H1 (cell line): ENCODE measurements at regions not wholly inside any gene's neighbourhood (a gene's known extent, or its start where the extent isn't known, plus 50 kb on each side); places are given as distances from the start of the nearest gene placed in this dataset.

Experiments
- CTCF ChIA-PET: fragments of 300-600 bp; sonication (Branson Sonifier 250); formaldehyde crosslinking; loops from one replicate; lab custom pipeline; 2021; ENCODE audit not compliant: partially characterized antibody; lab: Charles Lee
- POLR2A ChIA-PET: fragments of 300-600 bp; sonication (Branson Sonifier 250); formaldehyde crosslinking; loops from one replicate; lab custom pipeline; 2021; ENCODE audit warnings: inconsistent platforms; ENCODE audit not compliant: partially characterized antibody; lab: Charles Lee
- DNase-seq, 2 experiments: peaks; one replicate each; pipeline versions ENCODE4 v3.0.0 to v3.0.0-alpha.2; 2010 to 2022; ENCODE audit warnings: low spot score in 2 of 2, low read depth in 1 of 2, mixed read lengths in 1 of 2
- FAIRE-seq: peaks from 2 replicates; lab custom pipeline; 2011; peaks lifted over from hg19 to GRCh38; lab: Jason Lieb, UNC
- H2AFZ ChIP-seq: 2 replicates; pipeline ENCODE4 v1.8.1; 2012; ENCODE audit warnings: low read length, inconsistent platforms
- H2AK5ac ChIP-seq: 2 replicates; pipeline ENCODE4 v1.6.1; 2013; ENCODE audit warnings: low read depth, low read length
- H2BK120ac ChIP-seq: replicated peaks from 2 replicates; pipeline ENCODE3; 2013; ENCODE audit warnings: low read depth, low read length, inconsistent platforms
- H2BK12ac ChIP-seq: 2 replicates; pipeline ENCODE4 v1.6.1; 2013; ENCODE audit warnings: low read depth, low read length
- H2BK15ac ChIP-seq: 2 replicates; pipeline ENCODE4 v1.6.1; 2013; ENCODE audit warnings: low read length
- H2BK20ac ChIP-seq: 2 replicates; pipeline ENCODE4 v1.6.1; 2013; ENCODE audit warnings: low read length
- H2BK5ac ChIP-seq: 2 replicates; pipeline ENCODE4 v1.6.1; 2013; ENCODE audit warnings: low read depth, low read length
- H3K14ac ChIP-seq: 2 replicates; pipeline ENCODE4 v1.6.1; 2013; ENCODE audit warnings: inconsistent platforms; ENCODE audit not compliant: insufficient read length
- H3K18ac ChIP-seq: 2 replicates; pipeline ENCODE4 v1.6.1; 2013; ENCODE audit warnings: low read length; ENCODE audit errors: extremely low read depth
- H3K23ac ChIP-seq: 2 replicates; pipeline ENCODE4 v1.6.1; 2013; ENCODE audit warnings: inconsistent platforms; ENCODE audit not compliant: insufficient read length
- H3K23me2 ChIP-seq: 2 replicates; pipeline ENCODE4 v1.6.1; 2013; ENCODE audit warnings: low read depth, low read length
- H3K27ac ChIP-seq: 2 replicates; pipeline ENCODE4 v1.6.1; 2011; ENCODE audit warnings: low read depth, low read length, inconsistent platforms
- H3K27me3 ChIP-seq, 4 experiments: replicated peaks in 1 of 4; 1 replicate in 1 of 4; 2 replicates in 3 of 4; pipeline versions ENCODE4 v1.6.1 to v1.8.1; 2011 to 2013; ENCODE audit warnings: low read length in 3 of 4, mild to moderate bottlenecking in 3 of 4, inconsistent platforms in 2 of 4, mixed read lengths in 2 of 4, moderate library complexity in 1 of 4; ENCODE audit not compliant: control insufficient read depth in 3 of 4, insufficient read depth in 3 of 4; ENCODE audit errors: extremely low read depth in 1 of 4
- H3K36me3 ChIP-seq, 4 experiments: 2 replicates each; pipeline versions ENCODE4 v1.6.1 to v1.8.1; 2011 to 2013; ENCODE audit warnings: mild to moderate bottlenecking in 4 of 4, low read length in 3 of 4, moderate library complexity in 2 of 4, control low read depth in 1 of 4, inconsistent platforms in 1 of 4; ENCODE audit not compliant: insufficient read depth in 4 of 4, control insufficient read depth in 2 of 4
- H3K4ac ChIP-seq: replicated peaks from 2 replicates; pipeline ENCODE3; 2013; ENCODE audit warnings: low read length, low read depth, mixed read lengths, inconsistent platforms; ENCODE audit not compliant: insufficient read length
- H3K4me1 ChIP-seq, 4 experiments: replicated peaks in 1 of 4; 1 replicate in 1 of 4; 2 replicates in 3 of 4; pipeline versions ENCODE4 v1.6.1 to v1.8.1; 2011 to 2013; ENCODE audit warnings: low read length in 3 of 4, inconsistent platforms in 2 of 4, mixed read lengths in 1 of 4; ENCODE audit not compliant: insufficient read depth in 4 of 4, control insufficient read depth in 3 of 4
- H3K4me2 ChIP-seq, 2 experiments: 2 replicates each; pipeline versions ENCODE4 v1.6.1 to v1.8.1; 2011 to 2013; ENCODE audit warnings: low read depth in 2 of 2, low read length in 2 of 2, control low read depth in 1 of 2, inconsistent platforms in 1 of 2, mild to moderate bottlenecking in 1 of 2; ENCODE audit not compliant: insufficient read depth in 1 of 2
- H3K4me3 ChIP-seq, 4 experiments: fragments of 200-600, 300-600 bp in 1 of 4; sonication (generic), shearing (Covaris generic), sonication (Bioruptor Twin) in 1 of 4; 2 replicates each; pipeline versions ENCODE4 v1.5.1 to v1.8.1; 2011 to 2016; ENCODE audit warnings: low read length in 4 of 4, low read depth in 3 of 4, control low read depth in 2 of 4, inconsistent platforms in 2 of 4, mild to moderate bottlenecking in 2 of 4, mixed read lengths in 1 of 4, moderate library complexity in 1 of 4; ENCODE audit not compliant: insufficient read depth in 2 of 4; ENCODE audit errors: extremely low read depth in 1 of 4
- H3K56ac ChIP-seq: replicated peaks from 2 replicates; pipeline ENCODE3; 2013; ENCODE audit warnings: low read depth, mild to moderate bottlenecking, mixed read lengths, low read length, inconsistent platforms; ENCODE audit not compliant: insufficient read length
- H3K79me1 ChIP-seq: 2 replicates; pipeline ENCODE4 v1.6.1; 2013; ENCODE audit warnings: low read depth, low read length, control low read depth
- H3K79me2 ChIP-seq, 2 experiments: 2 replicates each; pipeline versions ENCODE4 v1.6.1 to v1.8.1; 2012 to 2013; ENCODE audit warnings: low read length in 2 of 2, mild to moderate bottlenecking in 2 of 2, inconsistent platforms in 1 of 2; ENCODE audit not compliant: insufficient read depth in 2 of 2, control insufficient read depth in 1 of 2
- H3K9ac ChIP-seq, 4 experiments: replicated peaks in 1 of 4; 1 replicate in 1 of 4; 2 replicates in 3 of 4; pipeline versions ENCODE4 v1.6.1 to v1.8.1; 2011 to 2013; ENCODE audit warnings: low read depth in 3 of 4, low read length in 3 of 4, control low read depth in 2 of 4, mild to moderate bottlenecking in 2 of 4, moderate library complexity in 2 of 4, inconsistent platforms in 1 of 4; ENCODE audit errors: extremely low read depth in 1 of 4
- H3K9me3 ChIP-seq, 2 experiments: 2 replicates each; pipeline versions ENCODE4 v1.6.1 to v1.8.1; 2012 to 2013; ENCODE audit warnings: mild to moderate bottlenecking in 2 of 2, moderate library complexity in 2 of 2, control low read depth in 1 of 2, inconsistent platforms in 1 of 2, low read depth in 1 of 2, low read length in 1 of 2, mixed read lengths in 1 of 2; ENCODE audit not compliant: insufficient read depth in 2 of 2
- H4K20me1 ChIP-seq, 2 experiments: replicated peaks in 1 of 2; 2 replicates each; pipeline versions ENCODE3 to v1.8.1; 2011 to 2013; ENCODE audit warnings: inconsistent platforms in 2 of 2, low read length in 2 of 2, mild to moderate bottlenecking in 1 of 2; ENCODE audit not compliant: insufficient read depth in 2 of 2, control insufficient read depth in 1 of 2
- H4K5ac ChIP-seq: 2 replicates; pipeline ENCODE4 v1.6.1; 2013; ENCODE audit warnings: low read length, low read depth, mixed read lengths, inconsistent platforms; ENCODE audit not compliant: insufficient read length
- H4K8ac ChIP-seq: 2 replicates; pipeline ENCODE4 v1.8.0; 2013; ENCODE audit warnings: mild to moderate bottlenecking, moderate library complexity, low read length, inconsistent platforms; ENCODE audit not compliant: insufficient read depth; ENCODE audit errors: extremely low read depth
- H4K91ac ChIP-seq: replicated peaks from 2 replicates; pipeline ENCODE3; 2013; ENCODE audit warnings: low read length, mixed read lengths, inconsistent platforms; ENCODE audit not compliant: insufficient read length
- KDM1A ChIP-seq: fragments of 200-600, 300-600 bp; sonication (generic); IDR thresholded peaks from 2 replicates; pipeline ENCODE4 v1.7.1; 2016; ENCODE audit warnings: mild to moderate bottlenecking, low read length, borderline replicate concordance
- ZNF274 ChIP-seq: IDR thresholded peaks from 2 replicates; pipeline ENCODE4 v1.7.0; 2012; ENCODE audit warnings: low read length, borderline replicate concordance; ENCODE audit errors: extremely low read depth
- WGBS, 2 experiments: shearing (Covaris generic) in 1 of 2; methylation state at CpG; one replicate each; pipeline versions ENCODE4 v1.1.6 to v1.1.7; 2013 to 2015; ENCODE audit warnings: low lambda C conversion rate in 2 of 2, mixed read lengths in 2 of 2, inconsistent platforms in 1 of 2, low coverage in 1 of 2, missing lambda C conversion rate in 1 of 2; ENCODE audit not compliant: insufficient replicate concordance in 2 of 2, insufficient coverage in 1 of 2, insufficient read length in 1 of 2; ENCODE audit errors: extremely low coverage in 1 of 2, missing lambda C conversion rate in 1 of 2; 5-methylcytosine and 5-hydroxymethylcytosine counted together
- TF ChIP-seq, protein P1 (sequence below): IDR thresholded peaks from 2 replicates; pipeline ENCODE4 v1.6.1; 2011; ENCODE audit warnings: low read length, improper control_type of control experiment

DNA sequence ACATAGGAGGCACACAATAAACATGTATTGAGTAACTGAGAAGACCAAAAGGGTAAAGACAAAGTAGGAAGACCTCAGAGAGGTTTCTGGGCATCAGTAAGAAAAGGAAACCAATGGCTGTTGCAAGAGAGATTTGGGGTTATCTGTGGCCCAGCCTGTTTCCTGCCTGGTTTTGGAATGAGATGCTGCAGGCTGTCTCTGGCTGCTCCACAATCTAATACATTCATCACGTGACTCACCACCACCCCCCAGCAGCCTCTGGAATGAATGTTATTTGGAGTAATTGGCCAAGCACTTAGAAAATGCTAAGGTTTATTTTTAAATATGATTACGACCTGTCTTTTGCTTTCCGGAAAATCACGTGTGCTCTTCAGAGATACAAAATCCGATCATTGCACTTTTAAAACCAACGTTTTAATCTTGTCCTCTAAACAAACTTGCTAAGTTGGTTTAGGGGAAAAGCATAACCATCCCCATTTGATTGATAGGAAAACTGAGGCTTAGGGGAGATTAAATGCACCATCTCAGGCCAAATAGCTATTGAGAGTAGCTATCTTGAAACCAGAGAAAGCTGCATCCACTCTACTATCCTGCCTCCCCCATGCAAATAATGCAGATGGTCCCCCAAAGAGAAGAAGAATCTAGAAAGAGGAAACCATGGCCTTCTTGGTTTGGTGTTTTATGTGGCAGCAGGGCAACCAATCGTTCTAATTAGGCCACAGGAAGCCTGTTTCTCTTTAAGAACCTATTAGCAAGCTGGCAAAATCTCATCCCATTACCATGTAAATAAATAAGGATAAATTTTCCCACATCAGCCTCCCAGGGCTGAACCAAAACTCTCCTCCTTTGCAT lies 151.8 kb upstream of the ADRA1B start:
- Histone ChIP-seq H2BK15ac (no peak overlapping the region), H4K20me1 (no peaks in the 10 kb centered on the region), H3K18ac (no peak overlapping the region), H2BK12ac (no peak overlapping the region), H3K4me3 (no peak overlapping the region), H3K9ac (no peak overlapping the region), H2BK5ac (no peak overlapping the region), H3K4me2 (no peak overlapping the region), H3K23ac (no peak overlapping the region), H3K4me1 (peaks cover 4 to 13% (median 8%) of the 10 kb centered on the region in 4 experiments; a peak in 5 of 7 replicates), H3K27ac (no peak overlapping the region), H3K79me1 (no peaks in the 10 kb centered on the region), H4K91ac (no peak overlapping the region), H2BK120ac (no peak overlapping the region), H3K14ac (no peak overlapping the region), H3K4ac (no peak overlapping the region), H4K5ac (no peak overlapping the region), H3K23me2 (no peaks in the 10 kb centered on the region), H3K27me3 (no peaks in the 10 kb centered on the region), H3K36me3 (no peaks in the 10 kb centered on the region), H4K8ac (no peak overlapping the region), H2AFZ (no peak overlapping the region; the same call in 1 of the 2 replicates), H3K79me2 (no peaks in the 10 kb centered on the region), H3K56ac (no peak overlapping the region), H2BK20ac (no peak overlapping the region), H2AK5ac (no peak overlapping the region), H3K9me3 (no peaks in the 10 kb centered on the region)
- DNase-seq (no peak), FAIRE-seq (no peak)
- 81% methylated on average over 7 of the region's 7 CpGs; no CpG with 5 or more reads in 1 of the 2 experiments for WGBS, 2 experiments
- TF ChIP-seq KDM1A (peak; percentile 49; the same call in 1 of the 2 replicates), ZNF274 (no peak)
- TF ChIP-seq, protein P1, sequence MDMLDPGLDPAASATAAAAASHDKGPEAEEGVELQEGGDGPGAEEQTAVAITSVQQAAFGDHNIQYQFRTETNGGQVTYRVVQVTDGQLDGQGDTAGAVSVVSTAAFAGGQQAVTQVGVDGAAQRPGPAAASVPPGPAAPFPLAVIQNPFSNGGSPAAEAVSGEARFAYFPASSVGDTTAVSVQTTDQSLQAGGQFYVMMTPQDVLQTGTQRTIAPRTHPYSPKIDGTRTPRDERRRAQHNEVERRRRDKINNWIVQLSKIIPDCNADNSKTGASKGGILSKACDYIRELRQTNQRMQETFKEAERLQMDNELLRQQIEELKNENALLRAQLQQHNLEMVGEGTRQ: peak; percentile 30; the same call in 1 of the 2 replicates
- POLR2A ChIA-PET: no interaction called here
- CTCF ChIA-PET: interaction anchor here (0.8 to 1.9 kb wide), 5 partner anchors 9 to 248 kb away, joined by 3 to 12 read pairs (median 3); no protein-coding TSS in a partner anchor
